ENCODE measurements at regions not wholly inside any gene's neighbourhood (a gene's known extent, or its start where the extent isn't known, plus 50 kb on each side); places are given as distances from the start of the nearest gene placed in this dataset.
A peak's percentile ranks its signal among the peaks of the same experiment; 100 is the strongest.

GRCh38 chr20:62583424-62583920 lies 58.8 kb upstream of the SLCO4A1 start:
- DNase-seq: no peak

DNA sequence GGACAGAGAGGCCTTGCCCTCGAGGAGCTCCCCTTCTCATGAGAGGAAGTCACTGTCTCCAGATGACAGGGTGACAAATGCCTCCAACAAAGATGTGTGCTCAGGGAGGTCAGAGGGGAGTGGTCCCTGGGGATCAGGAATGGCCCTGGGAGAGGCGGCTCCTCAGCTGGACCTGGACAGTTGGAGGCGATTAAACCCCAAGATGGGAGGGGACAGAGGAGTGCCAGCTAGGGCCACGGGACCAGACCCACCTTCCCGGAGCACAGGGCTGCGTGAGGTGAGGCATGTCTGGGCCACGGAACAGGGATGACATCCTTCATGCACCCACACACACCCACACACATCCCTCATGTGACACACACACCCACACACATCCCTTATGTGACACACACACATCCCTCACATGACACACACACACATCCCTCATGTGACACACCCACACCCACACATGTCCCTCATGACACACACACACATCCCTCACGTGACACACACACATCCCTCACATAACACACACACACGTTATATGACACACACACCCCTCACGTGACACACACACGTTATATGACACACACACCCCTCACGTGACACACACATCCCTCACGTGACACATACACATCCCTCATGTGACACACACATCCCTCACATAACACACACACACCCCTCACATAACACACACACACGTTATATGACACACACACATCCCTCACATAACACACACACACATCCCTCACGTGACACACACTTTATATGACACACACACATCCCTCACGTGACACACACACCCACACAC lies 57.4 kb upstream of the SLCO4A1 start:
- no peak for DNase-seq

- no peak for DNase-seq
These were observed 56.8 kb upstream of the SLCO4A1 start for GRCh38 chr20:62585461-62585970.

GRCh38 chr20:62586799-62587198 lies 55.5 kb upstream of the SLCO4A1 start:
- DNase-seq: no peak

DNA sequence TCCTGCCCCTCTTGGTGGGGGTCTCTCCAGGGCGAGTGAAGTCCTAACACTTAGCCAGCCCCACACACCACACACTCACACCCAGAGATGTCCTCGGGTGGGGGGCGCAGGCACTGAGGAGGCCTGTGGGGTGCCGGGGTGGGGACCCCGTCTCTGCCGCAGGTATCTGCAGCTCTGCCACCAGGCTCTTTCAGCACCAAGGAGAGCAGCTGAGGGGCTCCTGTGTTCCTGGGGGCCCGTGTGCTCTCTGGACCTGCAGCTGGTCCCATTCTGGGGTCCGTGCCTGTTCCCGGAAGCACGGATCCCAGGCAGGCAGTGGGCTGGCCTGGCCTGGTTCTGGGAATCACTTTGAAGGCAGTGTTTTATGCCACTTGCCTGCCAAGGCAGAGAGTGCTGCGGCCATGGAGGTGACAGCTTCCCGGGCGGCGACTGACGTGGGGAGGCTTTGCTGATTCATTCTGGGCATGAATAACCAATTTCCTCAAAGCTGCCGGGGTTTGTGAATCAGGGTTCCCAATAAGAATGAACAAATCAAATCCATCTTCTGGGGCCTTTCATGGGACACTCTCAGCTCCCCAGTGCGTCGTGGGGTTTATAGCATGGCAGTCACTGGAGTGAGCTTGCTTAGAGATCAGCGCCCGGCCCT lies 54.4 kb upstream of the SLCO4A1 start:
- DNase-seq: peak; percentile 40 to 48

- no peak for DNase-seq
These were observed 53.7 kb upstream of the SLCO4A1 start for GRCh38 chr20:62588458-62589149.

- no peak for DNase-seq
These were observed 53.2 kb upstream of the SLCO4A1 start for GRCh38 chr20:62589150-62589498.

DNA sequence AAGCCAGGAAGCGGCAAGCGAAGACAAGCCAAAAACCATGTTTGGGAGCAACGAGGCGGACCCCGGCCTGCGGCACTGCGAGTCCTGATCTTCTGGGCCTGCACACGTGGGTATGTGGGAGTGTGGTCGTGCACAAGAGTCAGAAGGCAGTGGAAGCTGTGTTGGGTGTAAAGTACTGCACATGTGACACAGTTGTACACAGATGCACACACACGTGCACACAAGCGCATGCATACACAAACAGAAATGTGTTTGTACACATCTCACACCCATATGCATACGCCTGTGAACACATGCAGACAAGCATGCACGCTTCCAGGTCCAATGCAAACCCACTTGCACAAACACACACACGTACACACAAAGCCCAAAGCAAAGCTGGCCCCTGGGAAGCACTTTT lies 52.6 kb upstream of the SLCO4A1 start:
- no peak for DNase-seq

GRCh38 chr20:62590309-62591121 lies 51.8 kb upstream of the SLCO4A1 start:
- DNase-seq: peak; percentile 38 to 54

- DNase-seq: no peak
These were observed 51.2 kb upstream of the SLCO4A1 start for GRCh38 chr20:62591122-62591468.

DNA sequence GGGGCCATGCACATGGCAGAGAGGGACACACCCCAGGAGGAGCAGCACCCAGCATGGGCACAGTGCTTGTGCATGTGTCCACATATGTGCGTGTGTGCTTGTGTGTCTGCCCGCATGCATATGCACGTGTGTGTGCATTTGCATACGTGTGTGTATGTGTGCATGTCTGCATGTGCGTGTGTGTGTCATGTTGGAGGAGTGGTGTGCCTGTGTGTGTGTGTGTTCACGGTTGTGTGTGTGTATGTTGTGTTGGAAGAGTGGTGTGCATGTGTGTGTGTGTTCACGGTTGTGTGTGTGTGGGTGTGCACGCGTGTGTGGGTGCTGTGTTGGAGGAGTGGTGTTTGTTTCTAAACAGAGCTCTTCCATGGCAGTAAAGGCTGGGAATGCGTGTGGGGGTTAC lies 50.7 kb upstream of the SLCO4A1 start:
- DNase-seq: no peak
